B cell (primary cell): ENCODE measurements at regions not wholly inside any gene's neighbourhood (a gene's known extent, or its start where the extent isn't known, plus 50 kb on each side); places are given as distances from the start of the nearest gene placed in this dataset.

Experiments
- CTCF ChIP-seq: fragments of 200-600 bp; IDR thresholded peaks from one replicate; pipeline ENCODE4 v1.8.0; 2022; ENCODE audit warnings: antibody characterized with exemption, mild to moderate bottlenecking
- EZH2 ChIP-seq: IDR thresholded peaks from 2 replicates; pipeline ENCODE4 v1.6.1; 2012; ENCODE audit warnings: borderline replicate concordance, low read depth, mild to moderate bottlenecking, moderate library complexity, low read length; ENCODE audit not compliant: insufficient read depth, poor library complexity, severe bottlenecking

GRCh38 chr14:71592361-71592760, 339.9 kb upstream of the RGS6 start:
- no peak for TF ChIP-seq EZH2
- TF ChIP-seq CTCF = no peak
